Tibial nerve (tissue), 4 donors: ENCODE measurements at regions not wholly inside any gene's neighbourhood (a gene's known extent, or its start where the extent isn't known, plus 50 kb on each side); places are given as distances from the start of the nearest gene placed in this dataset.

Source experiments
- CTCF ChIP-seq, 5 experiments: fragments of 200-600 bp in 3 of 5; fragments of 450-650 bp in 2 of 5; sonication (generic) in 3 of 5; IDR thresholded peaks; one replicate each; pipeline ENCODE4 v1.5.1; 2016 to 2019; ENCODE audit warnings: antibody characterized with exemption in 5 of 5, mild to moderate bottlenecking in 3 of 5, moderate library complexity in 2 of 5
- EP300 ChIP-seq, 2 donors: sonication (generic); formaldehyde crosslinking; IDR thresholded peaks; one replicate each; pipeline ENCODE4 v1.6.1; 2017; ENCODE audit warnings: antibody characterized with exemption in 2 of 2, mild to moderate bottlenecking in 1 of 2
- POLR2A ChIP-seq, 2 donors: fragments of 450-650 bp; IDR thresholded peaks; one replicate each; pipeline ENCODE4 v1.6.1; 2017; ENCODE audit warnings: antibody characterized with exemption in 2 of 2, mild to moderate bottlenecking in 2 of 2, moderate library complexity in 2 of 2

- no peak for TF ChIP-seq CTCF (IDR thresholded peaks at IDR 0.05)
- TF ChIP-seq POLR2A (IDR thresholded peaks at IDR 0.05) = no peak
- no peak for TF ChIP-seq EP300 (IDR thresholded peaks at IDR 0.05)
Measured at GRCh38 chr2:162932416-162932815, 93.8 kb upstream of the KCNH7 start.
